ENCODE measurements at regions not wholly inside any gene's neighbourhood (a gene's known extent, or its start where the extent isn't known, plus 50 kb on each side); places are given as distances from the start of the nearest gene placed in this dataset.

DNA sequence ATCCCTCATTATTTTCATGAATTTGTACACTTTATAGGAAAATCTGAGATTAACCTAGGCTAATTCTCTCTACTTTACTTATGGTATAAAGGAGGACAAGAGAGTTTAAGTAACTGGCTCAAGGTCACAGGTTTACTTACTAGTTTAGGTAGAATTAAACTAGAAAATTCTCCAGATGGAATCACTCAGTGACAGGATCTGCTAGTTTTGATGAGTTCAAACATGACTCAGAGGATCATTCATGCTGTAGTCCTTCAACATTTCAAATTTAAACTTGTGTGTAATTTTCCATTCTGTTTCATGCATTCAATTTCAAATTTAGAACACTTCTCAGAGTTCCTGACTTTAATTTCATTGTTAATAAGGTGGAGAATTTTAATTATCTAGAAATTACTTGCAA is 485.7 kb upstream of the TUSC1 start:
- H3K4me1 Mint-ChIP-seq (ENCODE audit: low read depth), result no peaks in the 10 kb centered on the region
- no peak overlapping the region for H3K4me3 Mint-ChIP-seq
- Histone ChIP-seq H3K36me3 (ENCODE audit: insufficient read depth, low read length) (no peaks in the 10 kb centered on the region), H3K4me3 (ENCODE audit: low read length) (no peak overlapping the region), H3K27me3 (ENCODE audit: control insufficient read depth in 1 of 2, insufficient read depth in 2 of 2, low read length in 2 of 2) (no peaks in the 10 kb centered on the region), H3K9me3 (ENCODE audit: control insufficient read depth in 1 of 2, insufficient read depth in 1 of 2, low read length in 2 of 2) (peaks cover 8 to 9% of the 10 kb centered on the region in 2 experiments), H3K4me1 (ENCODE audit: insufficient read depth, low read length) (no peaks in the 10 kb centered on the region), H3K27ac (ENCODE audit: low read depth in 1 of 2, low read length in 2 of 2) (no peak overlapping the region)
- no peaks in the 10 kb centered on the region for H3K36me3 Mint-ChIP-seq (ENCODE audit: low read depth)
- intact Hi-C loops (cut with DNase I, micrococcal nuclease), result no loop called here
- no peak overlapping the region for H3K27ac Mint-ChIP-seq
- POLR2A ChIA-PET, result no interaction called here
- DNase-seq, result no peak
- CTCF ChIA-PET, result no interaction called here
- H3K27me3 Mint-ChIP-seq, result no peaks in the 10 kb centered on the region
- peaks cover 8% of the 10 kb centered on the region for H3K9me3 Mint-ChIP-seq
- TF ChIP-seq, protein P1, sequence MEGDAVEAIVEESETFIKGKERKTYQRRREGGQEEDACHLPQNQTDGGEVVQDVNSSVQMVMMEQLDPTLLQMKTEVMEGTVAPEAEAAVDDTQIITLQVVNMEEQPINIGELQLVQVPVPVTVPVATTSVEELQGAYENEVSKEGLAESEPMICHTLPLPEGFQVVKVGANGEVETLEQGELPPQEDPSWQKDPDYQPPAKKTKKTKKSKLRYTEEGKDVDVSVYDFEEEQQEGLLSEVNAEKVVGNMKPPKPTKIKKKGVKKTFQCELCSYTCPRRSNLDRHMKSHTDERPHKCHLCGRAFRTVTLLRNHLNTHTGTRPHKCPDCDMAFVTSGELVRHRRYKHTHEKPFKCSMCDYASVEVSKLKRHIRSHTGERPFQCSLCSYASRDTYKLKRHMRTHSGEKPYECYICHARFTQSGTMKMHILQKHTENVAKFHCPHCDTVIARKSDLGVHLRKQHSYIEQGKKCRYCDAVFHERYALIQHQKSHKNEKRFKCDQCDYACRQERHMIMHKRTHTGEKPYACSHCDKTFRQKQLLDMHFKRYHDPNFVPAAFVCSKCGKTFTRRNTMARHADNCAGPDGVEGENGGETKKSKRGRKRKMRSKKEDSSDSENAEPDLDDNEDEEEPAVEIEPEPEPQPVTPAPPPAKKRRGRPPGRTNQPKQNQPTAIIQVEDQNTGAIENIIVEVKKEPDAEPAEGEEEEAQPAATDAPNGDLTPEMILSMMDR (IDR thresholded peaks at IDR 0.05), result no peak
- no peak for ATAC-seq (ENCODE audit: poor library complexity)

DNA sequence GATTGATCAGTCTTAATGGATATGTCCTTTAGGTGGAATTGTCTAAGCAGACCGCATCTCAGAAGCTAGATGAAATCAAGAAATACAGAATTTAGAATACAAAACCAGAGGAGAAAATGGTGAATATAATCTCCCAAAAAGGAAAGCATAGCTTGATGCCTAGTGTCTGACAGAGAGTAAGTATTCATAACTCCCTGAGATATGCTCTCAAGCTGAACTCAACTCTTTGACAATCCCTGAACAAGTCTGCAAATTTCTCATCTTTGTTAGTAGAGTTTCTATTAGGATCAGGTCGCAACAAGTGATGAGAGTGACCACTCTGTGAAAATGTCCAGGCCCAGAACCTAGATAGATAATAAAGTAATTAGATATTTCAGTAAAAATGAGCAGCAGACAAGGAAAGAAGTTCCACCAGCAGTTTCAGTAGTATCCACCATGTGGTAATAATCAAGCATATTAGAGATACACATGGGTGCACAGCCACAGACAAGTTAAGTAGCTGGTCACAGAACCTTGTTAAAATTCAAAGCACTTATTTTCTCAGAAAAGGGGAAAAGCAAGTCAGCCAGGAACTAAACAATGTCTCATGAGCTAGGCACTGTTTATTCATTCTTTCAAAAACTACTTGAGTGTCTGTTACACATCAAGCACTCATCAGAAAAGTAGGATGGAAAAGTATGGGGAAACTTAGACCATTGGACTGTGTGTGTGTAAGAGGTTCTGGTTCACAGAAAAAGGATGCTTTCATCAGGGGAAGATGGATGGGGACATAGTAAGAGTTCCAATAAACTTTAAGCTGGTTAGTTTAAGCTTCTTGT is 481.5 kb upstream of the TUSC1 start:
- TF ChIP-seq, protein P1 (IDR thresholded peaks at IDR 0.05), result no peak
- Mint-ChIP-seq H3K27me3 (no peaks in the 10 kb centered on the region), H3K4me3 (no peak overlapping the region), H3K27ac (no peak overlapping the region), H3K36me3 (ENCODE audit: low read depth) (no peaks in the 10 kb centered on the region), H3K4me1 (ENCODE audit: low read depth) (no peaks in the 10 kb centered on the region), H3K9me3 (peaks cover 9% of the 10 kb centered on the region)
- DNase-seq, result no peak
- POLR2A ChIA-PET, result no interaction called here
- Histone ChIP-seq H3K9me3 (ENCODE audit: control insufficient read depth in 1 of 2, insufficient read depth in 1 of 2, low read length in 2 of 2) (peaks cover 3 to 6% of the 10 kb centered on the region in 2 experiments), H3K27me3 (ENCODE audit: control insufficient read depth in 1 of 2, insufficient read depth in 2 of 2, low read length in 2 of 2) (no peaks in the 10 kb centered on the region), H3K4me1 (ENCODE audit: insufficient read depth, low read length) (no peaks in the 10 kb centered on the region), H3K4me3 (ENCODE audit: low read length) (no peak overlapping the region), H3K36me3 (ENCODE audit: insufficient read depth, low read length) (no peaks in the 10 kb centered on the region), H3K27ac (ENCODE audit: low read depth in 1 of 2, low read length in 2 of 2) (no peak overlapping the region)
- no peak for ATAC-seq (ENCODE audit: poor library complexity)
- CTCF ChIA-PET, result no interaction called here
- intact Hi-C loops (cut with DNase I, micrococcal nuclease), result no loop called here

DNA sequence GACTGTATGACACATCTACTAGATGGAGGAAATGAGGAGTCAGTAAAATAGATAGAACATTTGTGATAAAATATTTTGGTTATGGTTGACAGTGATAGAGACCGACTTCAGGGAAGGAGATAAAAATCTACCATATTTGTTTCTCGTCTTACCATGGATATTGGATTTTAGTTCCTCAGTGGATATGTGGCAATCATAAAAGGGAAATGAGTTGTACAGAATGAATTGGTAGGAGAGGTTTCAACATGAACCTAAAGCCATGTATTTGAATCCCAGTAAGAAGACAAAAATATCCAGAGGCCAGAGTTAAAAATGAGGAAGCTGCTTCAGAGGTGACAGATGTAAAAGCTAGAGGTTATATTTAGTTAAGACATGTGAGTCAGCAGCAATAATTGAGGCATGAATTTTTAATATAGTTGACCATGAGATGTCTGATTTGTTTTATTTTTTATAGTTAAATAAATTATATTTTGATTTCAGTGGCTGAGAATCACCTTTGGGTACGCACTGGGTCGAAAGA is 480.4 kb upstream of the TUSC1 start:
- POLR2A ChIA-PET, result no interaction called here
- intact Hi-C loops (cut with DNase I, micrococcal nuclease), result no loop called here
- CTCF ChIA-PET, result no interaction called here
- DNase-seq (no peak), ATAC-seq (ENCODE audit: poor library complexity) (no peak)
- H3K4me3 ChIP-seq (ENCODE audit: low read length), result no peak overlapping the region
- no peak overlapping the region for H3K27ac Mint-ChIP-seq
- TF ChIP-seq, protein P1 (IDR thresholded peaks at IDR 0.05), result no peak
- no peak overlapping the region for H3K4me3 Mint-ChIP-seq
- H3K27me3 ChIP-seq (ENCODE audit: control insufficient read depth in 1 of 2, insufficient read depth in 2 of 2, low read length in 2 of 2), result no peaks in the 10 kb centered on the region
- no peaks in the 10 kb centered on the region for H3K36me3 ChIP-seq (ENCODE audit: insufficient read depth, low read length)
- H3K4me1 ChIP-seq (ENCODE audit: insufficient read depth, low read length), result no peaks in the 10 kb centered on the region
- H3K4me1 Mint-ChIP-seq (ENCODE audit: low read depth), result no peaks in the 10 kb centered on the region
- H3K27ac ChIP-seq (ENCODE audit: low read depth in 1 of 2, low read length in 2 of 2), result no peak overlapping the region
- H3K9me3 Mint-ChIP-seq, result peaks cover 9% of the 10 kb centered on the region
- no peaks in the 10 kb centered on the region for H3K9me3 ChIP-seq (ENCODE audit: control insufficient read depth in 1 of 2, insufficient read depth in 1 of 2, low read length in 2 of 2)
- H3K36me3 Mint-ChIP-seq (ENCODE audit: low read depth), result no peaks in the 10 kb centered on the region
- no peaks in the 10 kb centered on the region for H3K27me3 Mint-ChIP-seq

Measured in CD4-positive, alpha-beta T cell (primary cell).